ENCODE measurements at regions not wholly inside any gene's neighbourhood (a gene's known extent, or its start where the extent isn't known, plus 50 kb on each side); places are given as distances from the start of the nearest gene placed in this dataset.

DNA sequence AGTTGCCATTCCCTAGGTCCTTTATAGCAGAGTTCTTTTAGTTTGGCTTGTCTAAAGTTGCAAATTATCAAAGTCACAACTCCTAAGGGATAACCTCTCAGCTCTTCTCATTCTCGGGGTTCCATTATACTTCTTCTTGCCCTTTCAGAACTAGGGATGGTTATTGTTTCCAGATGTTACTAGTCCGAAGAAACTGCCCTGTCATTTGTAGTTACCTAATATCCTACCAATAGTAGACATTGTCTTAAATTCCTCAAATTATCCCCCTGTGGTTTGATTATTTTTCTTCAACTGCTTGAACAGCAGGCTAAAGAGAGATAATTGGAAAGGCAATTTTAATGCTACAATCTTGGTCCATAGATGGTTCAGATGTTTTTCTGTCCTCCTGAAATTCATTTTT, 709.8 kb downstream of the KCTD16 start:
- TF ChIP-seq, protein P1, sequence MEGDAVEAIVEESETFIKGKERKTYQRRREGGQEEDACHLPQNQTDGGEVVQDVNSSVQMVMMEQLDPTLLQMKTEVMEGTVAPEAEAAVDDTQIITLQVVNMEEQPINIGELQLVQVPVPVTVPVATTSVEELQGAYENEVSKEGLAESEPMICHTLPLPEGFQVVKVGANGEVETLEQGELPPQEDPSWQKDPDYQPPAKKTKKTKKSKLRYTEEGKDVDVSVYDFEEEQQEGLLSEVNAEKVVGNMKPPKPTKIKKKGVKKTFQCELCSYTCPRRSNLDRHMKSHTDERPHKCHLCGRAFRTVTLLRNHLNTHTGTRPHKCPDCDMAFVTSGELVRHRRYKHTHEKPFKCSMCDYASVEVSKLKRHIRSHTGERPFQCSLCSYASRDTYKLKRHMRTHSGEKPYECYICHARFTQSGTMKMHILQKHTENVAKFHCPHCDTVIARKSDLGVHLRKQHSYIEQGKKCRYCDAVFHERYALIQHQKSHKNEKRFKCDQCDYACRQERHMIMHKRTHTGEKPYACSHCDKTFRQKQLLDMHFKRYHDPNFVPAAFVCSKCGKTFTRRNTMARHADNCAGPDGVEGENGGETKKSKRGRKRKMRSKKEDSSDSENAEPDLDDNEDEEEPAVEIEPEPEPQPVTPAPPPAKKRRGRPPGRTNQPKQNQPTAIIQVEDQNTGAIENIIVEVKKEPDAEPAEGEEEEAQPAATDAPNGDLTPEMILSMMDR (conservative IDR thresholded peaks at IDR 0.05; ENCODE audit: low read depth, low read length): no peak
- H3K4me3 ChIP-seq (ENCODE audit: low read depth, low read length): no peak overlapping the region
- no peak for DNase-seq (ENCODE audit: low read depth)

- no peak for DNase-seq (ENCODE audit: low read depth)
- H3K4me3 ChIP-seq (ENCODE audit: low read depth, low read length): no peak overlapping the region
- TF ChIP-seq, protein P1 (conservative IDR thresholded peaks at IDR 0.05; ENCODE audit: low read depth, low read length): no peak
Measured at GRCh38 chr5:144876990-144877389, 706.3 kb downstream of the KCTD16 start.

GRCh38 chr5:144873076-144873475, 702.4 kb downstream of the KCTD16 start:
- H3K4me3 ChIP-seq (ENCODE audit: low read depth, low read length): no peak overlapping the region
- DNase-seq (ENCODE audit: low read depth): no peak
- TF ChIP-seq, protein P1 (conservative IDR thresholded peaks at IDR 0.05; ENCODE audit: low read depth, low read length): no peak

DNA sequence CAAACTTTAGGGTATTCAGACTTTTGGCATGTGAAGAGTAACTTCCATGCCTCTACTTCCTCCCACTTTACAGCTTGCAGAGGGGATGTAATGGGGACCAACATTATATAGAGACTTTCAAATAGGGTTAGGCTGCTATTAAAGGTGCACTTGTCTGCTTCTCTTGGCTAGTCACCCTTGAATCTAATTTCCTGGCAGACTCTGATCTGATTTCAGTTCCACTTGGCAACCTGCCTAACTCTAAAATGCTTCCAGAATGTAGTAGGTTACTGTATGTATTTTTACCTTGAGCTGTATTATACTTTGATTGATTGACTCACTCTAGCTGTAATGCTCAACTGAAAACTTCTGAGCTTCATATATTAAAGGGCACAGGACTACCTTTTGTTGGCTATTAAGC, 693.4 kb downstream of the KCTD16 start:
- no peak overlapping the region for H3K4me3 ChIP-seq (ENCODE audit: low read depth, low read length)
- TF ChIP-seq, protein P1 (conservative IDR thresholded peaks at IDR 0.05; ENCODE audit: low read depth, low read length): no peak
- no peak for DNase-seq (ENCODE audit: low read depth)

- TF ChIP-seq, protein P1 (conservative IDR thresholded peaks at IDR 0.05; ENCODE audit: low read depth, low read length): no peak
- no peak for DNase-seq (ENCODE audit: low read depth)
- H3K4me3 ChIP-seq (ENCODE audit: low read depth, low read length): no peak overlapping the region
Measured at GRCh38 chr5:144857454-144857853, 686.8 kb downstream of the KCTD16 start.

DNA sequence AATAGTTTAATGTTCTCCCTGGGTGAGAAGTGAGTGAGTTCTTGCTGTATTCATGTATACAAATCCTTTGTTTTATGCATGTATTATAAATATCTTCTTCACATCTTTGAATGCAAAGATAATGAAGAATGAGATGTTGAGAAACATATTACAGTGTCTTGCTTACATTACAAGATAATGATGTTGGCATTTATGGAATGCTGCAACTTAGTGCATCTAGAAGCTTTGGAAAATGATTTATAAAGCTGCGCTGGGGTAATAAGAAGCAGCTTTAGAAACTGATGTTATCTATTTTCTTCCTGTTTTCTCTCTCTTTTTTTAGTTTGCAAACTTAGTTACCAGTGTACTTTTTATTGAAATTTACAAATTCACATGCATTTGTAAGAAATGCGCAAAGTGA, 673.4 kb downstream of the KCTD16 start:
- DNase-seq (ENCODE audit: low read depth): no peak
- TF ChIP-seq, protein P1 (conservative IDR thresholded peaks at IDR 0.05; ENCODE audit: low read depth, low read length): no peak
- H3K4me3 ChIP-seq (ENCODE audit: low read depth, low read length): no peak overlapping the region

GRCh38 chr5:144832416-144832815, 661.7 kb downstream of the KCTD16 start:
- no peak overlapping the region for H3K4me3 ChIP-seq (ENCODE audit: low read depth, low read length)
- TF ChIP-seq, protein P1 (conservative IDR thresholded peaks at IDR 0.05; ENCODE audit: low read depth, low read length): no peak
- no peak for DNase-seq (ENCODE audit: low read depth)
